GM21737 (cell line): ENCODE measurements at regions not wholly inside any gene's neighbourhood (a gene's known extent, or its start where the extent isn't known, plus 50 kb on each side); places are given as distances from the start of the nearest gene placed in this dataset.

ENCODE experiments used
- ATAC-seq: cut with Tn5 transposase; IDR thresholded peaks from one replicate; pipeline ENCODE4 v1.9.1; 2021; ENCODE audit warnings: mild to moderate bottlenecking, moderate library complexity; ENCODE audit not compliant: unreplicated experiment

DNA sequence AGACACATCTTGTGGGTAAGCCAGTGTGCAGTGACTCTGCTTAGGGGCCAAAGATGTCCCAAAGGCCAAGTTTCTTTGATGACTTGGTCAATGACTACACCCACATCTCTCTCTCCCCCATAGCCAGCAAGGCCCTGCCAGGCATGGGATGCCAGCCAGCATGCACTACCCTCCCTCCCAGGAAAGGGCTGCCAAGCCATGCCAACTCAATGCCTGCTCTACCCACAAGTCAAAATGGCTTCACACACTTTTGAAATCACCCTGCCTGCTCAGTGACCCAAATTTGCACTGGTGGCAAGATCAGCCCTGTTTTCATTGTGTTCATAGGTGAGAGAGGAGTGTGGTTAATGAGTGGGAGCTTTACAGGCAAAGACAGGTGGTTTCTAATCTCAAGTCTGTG lies 112.5 kb downstream of the MATN1 start:
- ATAC-seq: no peak

DNA sequence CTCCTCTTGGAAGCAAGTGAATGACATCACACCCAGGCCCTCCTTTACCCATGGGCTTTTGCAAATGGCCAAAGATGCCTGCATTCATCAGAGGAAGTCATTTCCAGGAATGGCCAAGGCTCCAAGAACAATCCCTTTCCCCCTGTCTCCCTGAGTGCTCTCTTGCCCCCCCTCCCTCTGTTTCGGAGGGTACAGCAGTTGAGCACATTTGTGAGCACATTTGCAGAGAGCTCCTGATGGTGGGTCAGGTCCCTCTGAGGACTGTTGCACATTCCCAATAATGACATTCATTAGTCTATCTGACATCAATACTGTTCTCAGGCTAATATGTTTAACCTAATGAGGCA lies 113.4 kb downstream of the MATN1 start:
- ATAC-seq: no peak

DNA sequence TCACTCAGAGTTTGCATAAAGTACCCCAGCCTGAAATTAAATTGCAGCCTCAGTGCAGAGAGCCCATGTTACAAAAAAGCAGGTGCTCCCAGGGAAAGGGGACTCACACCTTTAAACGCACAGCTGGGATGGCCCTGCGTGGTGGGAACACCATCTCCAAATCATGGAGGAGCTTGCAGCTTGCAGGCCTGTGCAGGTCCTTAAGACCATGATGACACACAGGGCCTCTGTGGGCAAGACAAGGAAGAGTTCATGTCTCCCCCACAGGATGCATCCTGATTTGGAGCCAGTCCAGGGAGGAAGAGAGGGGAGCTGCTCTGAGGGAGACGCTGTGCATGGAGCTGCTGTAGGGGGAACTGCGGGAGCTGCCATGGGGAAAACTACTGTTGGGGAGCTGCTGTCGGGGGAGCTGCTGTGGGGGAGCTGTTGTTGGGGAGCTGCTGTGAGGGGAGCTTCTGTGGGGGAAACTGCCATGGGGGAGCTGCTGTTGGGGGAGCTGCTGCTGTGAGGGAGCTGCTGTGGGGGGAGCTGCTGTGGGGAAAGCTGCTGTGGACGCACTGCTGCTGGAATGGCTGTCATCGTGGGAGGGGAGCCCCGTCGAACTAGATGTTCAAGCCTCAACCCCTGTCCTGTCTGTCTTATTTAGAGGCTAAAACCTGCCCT lies 113.9 kb downstream of the MATN1 start:
- no peak for ATAC-seq

DNA sequence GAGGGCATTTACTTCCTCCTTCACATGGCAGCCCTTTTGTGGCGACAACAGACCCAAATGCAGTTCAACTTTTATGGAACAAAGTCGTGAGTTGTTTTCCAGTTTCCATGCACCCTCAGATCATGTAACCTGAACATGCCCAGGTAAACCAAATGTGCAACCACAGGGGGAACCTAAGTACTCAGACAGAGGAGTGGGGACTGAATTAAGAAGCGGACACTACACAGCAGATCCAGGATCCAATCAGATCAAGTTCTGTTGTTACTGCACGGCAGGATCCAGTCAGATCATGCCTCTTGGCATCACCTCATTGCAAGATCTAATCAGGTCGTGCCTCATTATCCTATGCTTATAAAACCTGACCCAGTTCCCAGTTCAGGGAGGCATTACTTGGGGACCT lies 115.7 kb downstream of the MATN1 start:
- ATAC-seq: no peak

DNA sequence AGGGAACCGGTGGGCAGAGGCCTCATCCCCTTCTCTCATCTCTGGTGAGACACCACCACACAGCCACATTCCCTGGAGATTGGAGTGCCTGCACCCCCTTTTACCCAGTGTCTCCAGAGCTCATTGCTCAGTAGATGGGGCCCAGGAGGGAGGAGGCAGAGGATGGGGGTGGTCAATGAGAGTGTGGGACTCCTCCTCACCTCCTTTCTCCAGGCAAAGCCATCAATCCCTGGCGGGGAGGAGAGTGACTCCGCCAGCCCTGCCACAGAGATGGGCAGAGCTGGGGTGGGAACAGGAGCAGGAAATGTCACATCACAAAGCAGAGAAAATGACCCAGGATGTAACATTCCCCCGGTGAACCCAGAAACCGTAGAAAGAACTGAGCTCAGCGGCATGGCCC lies 117.2 kb downstream of the MATN1 start:
- ATAC-seq: no peak

DNA sequence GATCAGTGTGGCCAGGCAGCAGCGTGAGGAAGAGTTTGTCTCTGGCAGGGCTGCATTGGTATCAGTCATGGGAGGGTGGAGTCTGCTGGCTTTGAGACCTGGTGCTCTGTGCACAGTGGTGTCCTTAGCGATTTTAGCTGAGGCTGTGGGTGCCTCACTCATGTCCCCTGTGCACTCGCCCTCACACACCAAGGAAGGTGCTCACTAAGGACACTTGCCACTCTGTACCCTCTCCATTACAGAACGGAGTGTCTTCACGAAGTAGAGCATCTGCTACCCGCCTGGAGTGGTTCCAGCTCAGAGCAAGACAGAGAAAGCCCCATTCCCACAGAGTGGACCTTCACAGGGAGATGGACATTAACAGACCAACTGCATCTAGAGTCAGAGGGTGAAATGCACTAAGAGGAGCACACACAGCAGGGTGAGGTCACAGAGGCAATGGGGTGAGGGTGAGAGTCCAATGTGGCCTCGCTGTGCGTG lies 117.9 kb downstream of the MATN1 start:
- ATAC-seq: no peak

DNA sequence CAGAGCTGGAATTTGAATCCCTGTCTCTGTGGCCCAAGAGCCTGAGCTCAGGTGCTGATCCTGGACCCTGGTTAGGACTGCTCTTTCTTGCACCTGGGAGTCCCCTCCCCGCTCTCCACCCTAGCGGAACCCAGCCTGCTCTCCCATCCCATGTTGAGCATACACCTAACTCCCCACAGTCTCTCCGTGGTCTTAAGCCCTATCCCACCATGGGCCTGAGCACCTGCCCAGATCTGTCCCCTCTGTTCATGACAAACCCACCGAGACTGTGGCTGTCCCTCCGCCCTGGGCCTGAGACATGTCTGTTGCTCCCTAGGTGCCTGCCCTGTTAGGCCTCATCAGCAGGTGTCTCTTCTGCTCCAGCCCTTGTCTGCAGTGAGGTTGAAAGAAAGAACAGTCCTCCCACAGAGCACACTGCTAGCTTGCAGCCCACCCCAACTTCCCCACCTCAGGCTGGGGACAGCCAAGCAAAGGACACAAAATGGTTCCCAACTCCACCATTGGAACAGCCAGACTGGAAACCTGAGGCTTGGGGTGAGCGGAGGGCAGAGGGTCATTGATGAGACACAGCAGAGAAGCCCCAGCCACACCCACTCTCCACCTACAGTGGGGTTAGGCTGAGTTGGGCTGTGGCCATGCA lies 118.5 kb downstream of the MATN1 start:
- ATAC-seq: no peak

DNA sequence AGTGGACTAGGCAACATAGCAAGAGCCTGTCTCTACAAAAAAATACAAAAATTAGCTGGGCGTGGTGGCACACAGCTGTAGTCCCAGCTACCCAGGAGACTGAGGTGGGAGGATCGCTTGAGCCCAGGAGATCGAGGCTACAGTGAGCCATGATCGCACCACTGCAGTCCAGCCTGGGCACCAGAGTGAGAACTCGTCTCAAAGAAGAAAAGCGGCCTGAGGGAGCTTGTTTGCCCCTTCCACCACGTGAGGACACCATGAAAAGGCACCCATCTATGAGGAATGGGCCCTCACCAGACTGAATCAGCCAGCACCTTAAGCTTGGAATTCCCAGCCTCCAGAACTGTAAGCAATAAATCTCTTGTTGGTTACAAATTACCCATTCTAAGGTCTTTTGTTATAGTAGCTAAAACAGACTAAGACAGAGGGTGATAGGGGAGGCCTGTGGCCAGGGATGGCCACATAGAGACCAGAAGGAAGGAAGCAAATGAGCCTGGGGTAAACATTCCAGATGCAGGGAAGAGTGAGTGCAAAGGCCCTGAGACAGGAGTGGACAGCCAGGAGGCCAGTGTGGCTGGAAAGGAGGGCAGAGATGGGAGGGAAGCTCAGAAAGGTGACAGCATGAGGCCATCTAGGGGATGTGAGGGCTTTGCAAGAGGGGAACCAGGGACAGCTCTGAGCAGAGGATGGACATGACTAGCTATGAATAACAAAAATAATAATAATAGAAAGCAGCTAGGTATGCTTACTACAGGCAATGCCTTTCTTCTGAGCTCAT lies 120.1 kb downstream of the MATN1 start:
- ATAC-seq: no peak

DNA sequence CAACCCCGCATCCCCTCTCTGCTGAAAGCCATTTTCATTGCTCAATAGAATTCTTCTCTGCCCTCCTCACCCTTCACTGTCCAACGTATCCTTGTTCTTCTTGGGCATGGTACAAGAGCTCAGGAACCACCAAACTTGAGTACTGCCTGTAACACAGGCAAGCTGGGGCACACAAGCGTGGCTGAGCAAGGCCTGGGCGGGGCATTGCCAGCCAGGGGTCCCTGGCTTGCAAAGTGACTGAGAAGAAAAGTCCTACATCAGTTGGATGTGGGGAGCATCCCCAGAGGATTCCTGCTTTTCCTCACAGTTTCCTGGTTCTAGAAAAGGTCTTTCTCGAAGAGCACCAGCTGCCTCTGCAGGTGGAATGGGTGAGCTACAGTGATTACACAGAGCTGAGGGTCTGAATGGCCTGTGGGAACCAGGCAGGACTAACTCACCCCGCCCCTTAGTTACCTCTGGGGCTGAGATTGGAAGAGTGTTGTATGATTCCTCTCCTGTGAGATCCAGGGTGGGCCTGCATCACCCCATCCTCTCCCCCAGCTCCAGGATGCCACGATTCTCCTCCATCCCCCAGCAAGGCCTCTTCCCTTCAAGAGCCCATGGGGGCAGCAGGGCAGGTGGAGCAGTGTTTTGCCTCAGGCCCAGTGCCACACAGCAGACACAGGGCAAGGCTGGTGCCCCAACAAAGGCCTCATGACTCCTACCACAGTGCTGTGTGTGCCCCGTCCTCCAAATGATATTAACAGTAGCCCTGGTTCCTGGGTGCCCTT lies 121.9 kb downstream of the MATN1 start:
- ATAC-seq: no peak

DNA sequence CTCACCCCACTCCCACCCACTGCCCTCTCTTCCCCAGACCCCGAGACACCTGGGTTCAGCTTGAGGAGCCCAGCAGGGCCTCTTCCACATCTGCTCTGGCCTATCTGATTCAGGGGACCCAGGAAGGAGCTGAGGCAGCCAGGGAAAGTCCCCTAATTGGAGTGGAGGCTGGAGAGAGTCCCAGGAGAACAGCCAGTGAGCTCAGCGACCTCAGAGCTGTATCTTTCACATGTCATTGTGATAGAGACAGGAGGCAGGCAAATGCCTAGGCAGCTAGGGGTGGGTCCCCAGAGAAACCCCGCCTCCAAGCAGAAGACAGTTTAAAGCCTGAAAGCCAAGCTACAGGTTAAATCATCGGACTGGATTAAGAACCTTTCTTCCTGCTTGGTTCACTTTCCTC lies 122.7 kb downstream of the MATN1 start:
- ATAC-seq: no peak

DNA sequence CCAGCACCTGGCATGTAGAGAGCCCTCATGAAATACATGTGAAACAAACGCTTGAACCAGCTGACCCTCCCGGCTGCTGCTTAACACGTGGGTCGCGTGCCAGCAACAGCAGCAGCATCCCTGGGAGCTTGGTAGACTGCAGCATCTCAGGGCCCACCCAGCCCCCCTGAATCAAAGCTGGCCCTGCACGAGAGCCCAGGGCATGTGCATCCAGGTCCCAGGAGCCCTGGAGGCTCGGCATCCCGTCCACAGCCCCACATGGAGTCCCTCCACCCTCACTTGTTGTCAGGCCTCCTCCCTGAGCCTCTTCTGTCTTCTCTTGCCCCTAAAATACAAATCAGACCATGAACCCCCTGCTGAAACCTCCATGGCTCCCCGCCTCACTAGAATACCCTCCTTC lies 123.1 kb downstream of the MATN1 start:
- ATAC-seq: no peak

DNA sequence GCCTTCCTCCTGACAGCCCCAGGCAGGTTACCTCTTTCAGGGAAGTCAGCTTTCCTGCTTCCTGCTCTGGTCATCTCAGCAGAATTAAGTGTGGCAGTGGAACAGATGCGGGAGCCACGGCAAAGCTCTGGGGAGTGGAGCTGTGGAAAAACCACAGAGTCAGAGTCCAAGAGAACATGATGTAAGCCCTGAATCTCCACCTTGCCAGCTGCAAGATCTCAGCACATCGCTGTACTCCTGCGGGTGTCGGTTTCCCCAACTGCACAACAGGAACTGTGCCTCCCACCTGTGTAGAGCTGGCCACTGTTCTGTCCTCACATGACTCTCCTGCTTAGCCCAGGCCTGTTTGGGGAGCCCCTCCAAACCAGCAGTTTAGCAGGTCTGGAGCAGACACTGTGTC lies 123.7 kb downstream of the MATN1 start:
- no peak for ATAC-seq

DNA sequence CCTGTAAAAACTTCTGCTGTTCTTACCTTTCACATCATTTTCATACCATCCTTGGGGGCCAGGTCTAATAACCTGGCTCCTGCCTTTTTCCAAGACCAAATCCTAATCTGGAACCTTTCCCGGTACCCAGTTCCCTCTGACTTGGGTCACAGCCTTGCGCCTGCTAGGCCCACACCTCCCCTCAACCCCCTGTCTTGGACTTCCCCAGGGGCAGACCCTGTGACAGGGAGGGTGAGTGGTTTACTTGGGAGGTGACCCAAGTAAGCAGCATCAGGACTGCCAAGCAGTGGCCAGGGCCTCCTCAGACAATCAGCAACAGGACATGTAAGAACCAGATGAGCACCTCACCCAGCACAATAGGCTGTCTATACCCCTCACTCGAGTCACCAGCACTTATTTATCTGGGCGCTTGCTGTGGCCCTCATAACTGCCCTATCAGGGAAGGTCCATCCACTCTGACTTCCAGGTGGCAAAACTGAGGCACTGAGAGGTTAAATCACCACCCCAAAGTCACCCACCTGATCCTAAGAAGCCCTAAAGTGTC lies 124.7 kb downstream of the MATN1 start:
- no peak for ATAC-seq

DNA sequence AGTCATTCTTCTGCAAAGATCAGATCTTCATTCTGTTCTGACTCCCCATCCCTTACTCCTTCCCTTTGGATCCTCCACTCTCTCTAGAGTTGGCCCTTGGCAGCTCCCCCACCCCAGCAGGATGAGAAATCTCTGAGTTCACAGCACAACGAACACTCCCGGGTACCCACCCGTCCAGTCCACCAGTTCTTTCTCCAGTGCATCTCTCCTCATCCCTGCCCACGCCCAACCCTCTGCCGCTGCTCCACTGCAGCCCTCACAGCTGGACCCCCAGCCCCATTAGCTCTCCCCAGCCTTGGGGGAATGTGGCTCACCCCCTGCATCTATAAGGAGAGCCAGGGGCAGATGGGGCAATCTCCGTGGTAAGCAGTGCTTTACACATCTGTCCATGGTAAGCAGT lies 125.7 kb downstream of the MATN1 start:
- no peak for ATAC-seq

DNA sequence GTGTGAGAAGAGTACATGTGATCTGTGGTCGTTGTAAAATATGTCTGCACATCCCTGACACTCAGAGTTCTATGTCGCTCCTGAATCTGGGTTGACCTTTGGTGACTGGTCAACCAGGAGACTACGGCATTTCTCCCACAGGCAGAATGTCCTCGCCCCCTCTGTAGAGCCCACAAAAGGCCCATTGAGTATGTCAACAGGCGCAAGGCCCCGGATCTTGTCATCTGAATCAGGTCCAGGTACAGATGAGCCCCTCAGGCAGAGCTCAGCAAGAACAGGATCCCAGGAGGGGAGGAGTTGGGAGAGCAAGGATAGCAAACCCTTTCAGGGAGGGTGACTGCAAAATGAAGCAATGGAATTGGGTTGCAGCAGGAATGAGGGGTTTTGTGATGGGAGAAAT lies 126.5 kb downstream of the MATN1 start:
- no peak for ATAC-seq

DNA sequence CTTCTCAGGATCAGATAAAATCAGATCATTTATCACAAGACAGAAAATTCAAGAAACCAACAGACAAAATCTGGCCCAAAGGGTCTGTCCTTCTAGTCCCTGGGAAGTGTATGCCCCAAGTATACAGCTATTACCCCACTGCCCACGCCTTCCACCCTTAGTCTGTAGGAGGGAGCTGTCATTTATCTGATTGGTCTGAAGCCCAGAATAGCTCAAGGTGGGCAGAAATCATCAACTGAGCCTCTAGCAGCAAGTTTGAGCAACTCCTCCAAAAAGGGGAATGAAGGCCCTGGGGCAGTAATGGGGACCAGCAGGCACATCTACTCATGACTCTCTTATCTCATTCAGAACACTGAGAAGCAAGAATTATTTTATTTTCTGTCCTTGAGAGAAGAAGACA lies 126.9 kb downstream of the MATN1 start:
- ATAC-seq: no peak

DNA sequence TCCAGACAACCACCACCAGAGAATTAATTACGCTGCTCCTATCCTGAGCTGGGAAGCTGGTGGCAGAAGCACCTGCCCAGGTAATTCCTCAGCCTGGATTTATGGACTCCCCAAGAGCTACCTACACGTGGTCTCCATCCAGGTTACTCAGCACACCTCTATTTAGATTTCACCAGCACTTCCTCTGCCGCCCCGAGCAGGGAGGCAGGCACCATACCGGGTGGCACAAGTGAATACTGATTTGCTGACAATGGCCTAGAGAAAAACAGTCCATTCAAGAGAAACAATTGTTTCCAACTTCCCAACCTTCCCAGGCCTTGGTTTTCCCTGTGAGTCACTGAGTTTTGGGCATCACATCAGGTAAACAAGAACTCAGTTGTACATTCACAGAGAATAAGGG lies 134.3 kb downstream of the MATN1 start:
- ATAC-seq: no peak

DNA sequence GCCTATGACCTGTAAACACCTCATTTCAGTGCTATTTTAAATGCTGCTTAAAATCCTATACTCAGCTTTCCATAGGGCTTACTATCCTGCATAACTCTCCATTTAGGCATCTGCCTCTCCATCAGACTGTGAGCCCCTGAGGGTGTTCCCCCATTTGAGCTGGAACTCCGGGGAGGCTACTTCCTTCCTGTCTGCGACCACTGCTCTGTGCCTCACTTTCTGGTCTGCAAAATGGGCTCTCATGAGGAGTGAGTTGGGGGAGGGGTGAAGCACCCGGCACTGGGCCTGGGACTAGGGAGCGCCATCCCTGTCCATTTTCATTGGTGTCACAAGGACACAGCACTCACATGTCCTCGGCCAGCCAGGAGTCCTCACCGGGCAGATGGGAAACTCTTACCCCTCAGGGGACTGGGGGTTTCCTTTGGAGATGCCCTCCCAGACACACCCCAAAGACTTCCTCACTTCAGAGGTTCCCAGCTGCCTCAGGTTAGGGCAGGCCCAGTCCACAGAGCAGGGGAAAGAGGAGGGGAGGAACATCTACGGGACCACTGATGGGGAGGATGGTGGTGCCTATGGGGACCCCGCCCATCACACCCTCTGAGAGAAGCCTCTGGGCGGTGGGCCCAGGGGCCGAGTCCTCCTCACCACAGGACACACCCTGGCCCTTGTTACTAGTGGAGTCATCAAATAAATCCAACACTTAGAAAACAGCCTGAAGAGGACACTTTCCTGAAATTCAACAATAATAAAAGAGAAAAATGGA lies 134.9 kb downstream of the MATN1 start:
- ATAC-seq: no peak

DNA sequence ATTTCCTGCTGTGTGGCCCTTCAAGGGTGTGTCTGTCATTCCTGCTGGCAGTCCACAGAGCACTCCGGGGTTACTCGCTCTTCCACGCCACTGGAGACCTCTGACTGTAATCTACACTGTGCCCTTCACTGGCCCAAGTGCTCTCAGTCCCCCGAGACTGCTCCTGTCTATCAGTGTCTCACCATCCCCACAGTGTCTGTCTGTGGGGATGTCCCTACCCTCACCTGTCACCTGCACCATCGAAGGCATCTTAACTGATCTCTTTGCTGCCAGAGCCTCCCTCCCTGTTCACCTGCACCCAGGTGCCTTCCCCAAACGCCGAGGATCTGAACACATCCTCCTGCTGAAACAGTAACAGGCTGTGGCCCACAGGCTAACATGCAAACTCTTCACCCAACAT lies 136.7 kb downstream of the MATN1 start:
- ATAC-seq: no peak

DNA sequence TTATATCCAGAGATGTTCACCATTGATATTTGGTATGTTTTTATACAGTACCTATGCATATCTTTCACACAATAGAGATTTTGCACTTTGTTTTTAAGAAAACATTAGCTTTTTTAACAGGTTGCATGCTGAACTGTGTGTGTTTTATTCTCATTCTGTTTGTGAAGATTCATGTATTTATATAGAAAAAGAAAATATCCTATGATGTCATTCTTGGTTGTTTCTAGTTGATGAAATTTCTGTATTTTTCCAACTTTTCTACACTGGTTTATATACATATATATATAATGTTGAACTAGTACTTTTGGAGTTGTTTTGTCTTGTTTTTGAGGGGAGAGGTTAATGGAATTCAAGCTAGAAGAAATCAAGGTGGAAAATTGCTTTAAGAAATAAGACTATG lies 143.8 kb downstream of the MATN1 start:
- ATAC-seq: no peak

DNA sequence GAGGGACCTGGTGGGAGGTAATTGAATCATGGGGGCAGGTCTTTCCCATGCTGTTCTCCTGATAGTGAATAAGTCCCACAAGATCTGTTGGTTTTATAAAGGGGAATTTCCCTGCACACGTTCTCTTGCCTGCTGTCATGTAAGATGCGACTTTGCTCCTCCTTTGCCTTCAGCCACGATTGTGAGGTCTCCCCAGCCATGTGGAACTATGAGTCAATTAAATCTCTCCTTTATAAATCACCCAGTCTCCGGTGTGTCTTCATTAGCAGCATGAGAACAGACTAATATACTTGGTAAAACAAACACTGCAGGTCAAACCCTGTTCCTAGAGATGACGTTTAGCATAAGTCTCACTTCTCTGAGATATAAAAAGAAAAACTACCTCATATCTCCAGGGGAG lies 148.3 kb downstream of the MATN1 start:
- no peak for ATAC-seq
